ENCODE measurements at regions not wholly inside any gene's neighbourhood (a gene's known extent, or its start where the extent isn't known, plus 50 kb on each side); places are given as distances from the start of the nearest gene placed in this dataset.

- no peak for TF ChIP-seq CTCF (IDR thresholded peaks at IDR 0.05; ENCODE audit: control insufficient read depth, extremely low read depth, insufficient read depth)
- H3K4me3 ChIP-seq (ENCODE audit: low read depth, low read length) = no peak overlapping the region
Observed at GRCh38 chr12:60252359-60253096, 656.7 kb downstream of the SLC16A7 start.

DNA sequence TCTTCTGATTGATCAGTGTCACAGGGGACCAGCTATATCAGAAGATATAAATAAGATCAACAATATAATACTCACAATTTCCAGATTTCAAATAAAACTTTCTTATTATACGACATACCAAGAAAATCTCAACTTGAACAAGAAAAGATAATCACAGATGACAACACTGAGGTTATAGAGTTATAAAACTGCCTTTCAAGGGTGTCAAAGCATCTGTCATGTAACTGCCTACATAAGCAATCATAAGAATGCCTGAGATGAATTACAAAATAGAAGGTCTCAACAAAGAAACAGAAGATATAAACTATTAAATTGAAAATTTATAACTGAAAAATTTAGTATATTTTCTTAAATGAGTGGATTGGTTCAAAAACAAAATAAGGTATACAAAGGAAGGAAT is 659.2 kb downstream of the SLC16A7 start:
- TF ChIP-seq CTCF (IDR thresholded peaks at IDR 0.05; ENCODE audit: control insufficient read depth, extremely low read depth, insufficient read depth) = no peak
- no peak overlapping the region for H3K4me3 ChIP-seq (ENCODE audit: low read depth, low read length)
- DNase-seq (ENCODE audit: low read depth) = no peak

More at GRCh38 chr12:60252359-60253096, 656.7 kb downstream of the SLC16A7 start:
- DNase-seq (ENCODE audit: low read depth) = no peak

GRCh38 chr12:60257063-60257462 is 661.2 kb downstream of the SLC16A7 start:
- DNase-seq (ENCODE audit: low read depth) = no peak

GRCh38 chr12:60259225-60259624 is 663.4 kb downstream of the SLC16A7 start:
- no peak overlapping the region for H3K4me3 ChIP-seq (ENCODE audit: low read depth, low read length)
- TF ChIP-seq CTCF (IDR thresholded peaks at IDR 0.05; ENCODE audit: control insufficient read depth, extremely low read depth, insufficient read depth) = no peak
- DNase-seq (ENCODE audit: low read depth) = no peak

More at GRCh38 chr12:60257063-60257462, 661.2 kb downstream of the SLC16A7 start:
- peak; percentile 39 for TF ChIP-seq CTCF (IDR thresholded peaks at IDR 0.05; ENCODE audit: control insufficient read depth, extremely low read depth, insufficient read depth)
- no peak overlapping the region for H3K4me3 ChIP-seq (ENCODE audit: low read depth, low read length)

DNA sequence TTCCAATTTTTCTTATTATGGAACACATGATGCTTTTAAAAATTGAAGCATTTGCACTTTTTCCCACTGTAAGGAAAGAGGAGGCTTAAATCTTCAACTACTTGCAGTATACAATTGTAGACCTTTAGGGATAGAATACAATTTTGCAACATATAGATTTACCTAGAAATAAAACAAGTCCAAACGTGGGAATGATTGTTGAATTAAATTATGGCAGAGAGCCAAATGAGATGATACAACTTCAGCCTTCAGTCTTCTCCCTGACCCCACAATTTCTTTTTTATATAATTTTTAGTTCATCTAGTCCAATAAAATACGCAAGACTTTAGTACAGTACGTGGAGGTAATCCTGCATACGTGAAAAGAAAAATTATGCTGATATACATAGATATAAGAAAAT is 666.5 kb downstream of the SLC16A7 start:
- no peak for DNase-seq (ENCODE audit: low read depth)
- no peak for TF ChIP-seq CTCF (IDR thresholded peaks at IDR 0.05; ENCODE audit: control insufficient read depth, extremely low read depth, insufficient read depth)
- no peak overlapping the region for H3K4me3 ChIP-seq (ENCODE audit: low read depth, low read length)

DNA sequence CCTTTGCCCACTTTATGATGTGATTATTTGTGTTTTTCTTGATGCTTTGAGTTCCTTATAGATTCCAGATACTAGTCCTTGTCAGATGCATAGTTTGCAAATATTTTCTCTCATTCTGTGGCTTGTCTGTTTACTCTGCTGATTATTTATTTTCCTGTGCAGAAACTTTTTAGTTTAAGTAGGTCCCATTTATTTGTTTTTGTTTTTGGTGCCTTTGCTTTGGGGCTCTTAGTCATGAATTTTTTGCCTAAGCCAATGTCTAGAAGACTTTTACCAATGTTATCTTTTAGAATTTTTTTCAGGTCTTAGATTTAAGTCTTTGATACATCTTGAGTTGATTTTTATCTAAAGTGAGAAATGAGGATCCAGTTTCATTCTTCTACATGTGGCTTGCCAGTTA is 667.3 kb downstream of the SLC16A7 start:
- no peak overlapping the region for H3K4me3 ChIP-seq (ENCODE audit: low read depth, low read length)
- TF ChIP-seq CTCF (IDR thresholded peaks at IDR 0.05; ENCODE audit: control insufficient read depth, extremely low read depth, insufficient read depth) = no peak
- no peak for DNase-seq (ENCODE audit: low read depth)
